ENCODE measurements at regions not wholly inside any gene's neighbourhood (a gene's known extent, or its start where the extent isn't known, plus 50 kb on each side); places are given as distances from the start of the nearest gene placed in this dataset.

DNA sequence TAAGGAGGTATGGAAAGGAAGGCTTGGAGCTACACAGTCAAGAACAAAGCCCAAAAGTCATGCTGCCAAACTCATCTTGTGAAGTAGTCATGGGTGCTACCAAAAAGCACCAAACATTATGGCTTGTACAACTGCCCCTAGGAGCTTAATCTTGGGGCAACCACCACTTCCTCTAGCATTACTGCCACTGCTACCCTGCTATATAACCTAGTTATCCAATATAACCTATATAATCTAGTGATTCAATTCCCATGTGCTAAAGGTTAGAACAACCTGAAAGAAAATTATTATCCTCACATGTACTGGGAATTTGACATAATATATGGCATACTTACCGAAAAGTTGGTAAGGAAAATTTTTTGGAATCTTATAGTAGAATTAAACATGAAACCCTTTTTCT, 102.6 kb upstream of the RBBP8 start:
- DNase-seq (ENCODE audit: low spot score) = no peak
- Histone ChIP-seq H3K27ac (no peak overlapping the region), H3K4me3 (no peak overlapping the region)
- TF ChIP-seq, protein P1, sequence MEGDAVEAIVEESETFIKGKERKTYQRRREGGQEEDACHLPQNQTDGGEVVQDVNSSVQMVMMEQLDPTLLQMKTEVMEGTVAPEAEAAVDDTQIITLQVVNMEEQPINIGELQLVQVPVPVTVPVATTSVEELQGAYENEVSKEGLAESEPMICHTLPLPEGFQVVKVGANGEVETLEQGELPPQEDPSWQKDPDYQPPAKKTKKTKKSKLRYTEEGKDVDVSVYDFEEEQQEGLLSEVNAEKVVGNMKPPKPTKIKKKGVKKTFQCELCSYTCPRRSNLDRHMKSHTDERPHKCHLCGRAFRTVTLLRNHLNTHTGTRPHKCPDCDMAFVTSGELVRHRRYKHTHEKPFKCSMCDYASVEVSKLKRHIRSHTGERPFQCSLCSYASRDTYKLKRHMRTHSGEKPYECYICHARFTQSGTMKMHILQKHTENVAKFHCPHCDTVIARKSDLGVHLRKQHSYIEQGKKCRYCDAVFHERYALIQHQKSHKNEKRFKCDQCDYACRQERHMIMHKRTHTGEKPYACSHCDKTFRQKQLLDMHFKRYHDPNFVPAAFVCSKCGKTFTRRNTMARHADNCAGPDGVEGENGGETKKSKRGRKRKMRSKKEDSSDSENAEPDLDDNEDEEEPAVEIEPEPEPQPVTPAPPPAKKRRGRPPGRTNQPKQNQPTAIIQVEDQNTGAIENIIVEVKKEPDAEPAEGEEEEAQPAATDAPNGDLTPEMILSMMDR (IDR thresholded peaks at IDR 0.05) = no peak

DNA sequence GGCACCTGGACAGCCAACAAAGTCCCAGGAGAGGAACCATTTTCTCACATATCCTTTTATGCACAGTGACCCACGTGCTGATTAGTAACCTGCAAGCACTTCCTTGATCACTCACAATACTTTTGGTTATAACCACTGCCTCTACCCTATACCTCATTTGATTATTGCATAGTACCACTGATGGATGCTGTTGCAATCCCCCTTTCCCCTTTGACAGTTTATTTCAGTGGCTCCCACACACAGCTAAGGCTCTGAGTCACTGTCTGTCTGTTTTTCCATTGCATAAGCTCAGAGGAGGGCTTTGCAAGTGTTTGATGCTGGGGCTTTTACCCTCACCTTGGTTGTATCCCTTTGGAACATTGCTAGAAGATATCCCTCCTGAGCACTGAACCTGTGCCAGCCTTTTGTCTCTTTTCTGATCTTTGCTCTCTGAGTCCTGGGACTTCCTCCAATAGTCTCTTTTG, 101.7 kb upstream of the RBBP8 start:
- DNase-seq (ENCODE audit: low spot score) = no peak
- no peak overlapping the region for H3K4me3 ChIP-seq
- H3K27ac ChIP-seq = no peak overlapping the region
- TF ChIP-seq, protein P1 (IDR thresholded peaks at IDR 0.05) = no peak

DNA sequence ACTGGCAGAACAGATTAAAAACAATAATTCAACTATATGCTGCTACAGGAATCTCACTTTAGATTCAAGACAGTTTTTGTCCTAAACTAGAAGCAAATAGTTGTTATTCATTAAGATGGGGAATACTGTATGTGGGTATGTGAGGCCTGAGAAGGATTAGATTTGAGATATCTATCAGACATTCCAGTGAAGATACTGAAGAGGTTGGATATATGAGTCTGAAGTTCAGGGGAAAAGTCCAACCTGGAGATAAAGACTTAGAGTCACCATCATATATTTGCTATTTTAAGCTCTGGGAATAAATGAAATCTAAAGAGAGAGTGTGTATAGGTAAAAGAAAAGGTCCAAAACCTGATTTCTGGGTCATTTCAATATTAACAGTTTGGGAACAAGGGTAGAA, 96.2 kb upstream of the RBBP8 start:
- H3K27ac ChIP-seq = no peak overlapping the region
- no peak for DNase-seq (ENCODE audit: low spot score)

DNA sequence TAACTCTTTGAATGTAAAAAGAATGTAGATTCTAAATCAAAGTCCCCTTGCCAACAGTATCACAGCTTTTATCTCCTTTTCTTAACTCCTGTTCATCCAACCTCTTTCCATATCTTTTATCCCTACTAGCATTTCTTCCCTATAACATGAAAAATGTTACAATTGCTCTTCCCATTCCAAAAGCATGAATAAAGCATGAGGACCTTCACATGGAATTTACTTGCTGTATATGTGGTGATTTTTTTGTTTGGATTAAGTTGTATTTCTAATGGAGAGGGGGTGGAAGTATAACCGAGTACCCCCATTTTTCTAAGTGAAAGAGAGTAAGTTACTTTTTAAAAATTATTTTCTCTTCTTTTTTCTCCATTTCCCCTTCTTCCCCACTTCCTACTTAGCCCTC, 94.9 kb upstream of the RBBP8 start:
- Histone ChIP-seq H3K4me3 (no peak overlapping the region), H3K27ac (no peak overlapping the region)
- TF ChIP-seq, protein P1 (IDR thresholded peaks at IDR 0.05) = no peak
- DNase-seq (ENCODE audit: low spot score) = no peak

More for the DNA sequence above, 96.2 kb upstream of the RBBP8 start:
- H3K4me3 ChIP-seq = no peak overlapping the region
- TF ChIP-seq, protein P1 (IDR thresholded peaks at IDR 0.05) = no peak

DNA sequence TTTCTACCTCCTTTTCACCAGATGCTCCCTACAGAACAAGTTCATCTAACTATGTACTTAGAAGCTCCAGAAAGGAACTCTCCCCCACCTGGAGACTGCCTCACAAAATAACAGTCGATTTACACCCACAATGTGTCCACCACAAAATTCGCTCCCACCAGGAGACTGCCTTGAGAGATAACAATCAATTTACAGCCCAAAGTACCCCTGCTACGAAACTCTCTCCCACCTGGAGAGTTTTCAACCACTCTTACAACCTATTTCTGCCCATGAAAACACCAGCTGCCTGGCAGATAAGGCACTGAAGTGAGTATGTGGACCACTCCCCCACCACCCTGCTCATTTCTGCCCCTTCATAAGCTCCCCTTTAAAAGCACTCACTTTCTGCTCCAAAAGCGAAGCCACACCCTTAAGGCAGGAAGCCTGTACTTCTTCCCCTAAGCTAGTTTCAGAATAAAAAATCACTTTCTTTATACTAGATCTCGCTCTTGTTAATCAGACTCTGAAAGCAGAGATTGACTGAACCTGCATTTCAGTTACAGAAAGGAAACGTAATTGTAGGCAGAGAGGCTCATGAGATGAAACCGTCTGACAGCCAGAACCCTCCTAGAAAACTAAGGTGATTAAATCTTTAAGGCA, 94.4 kb upstream of the RBBP8 start:
- H3K4me3 ChIP-seq = no peak overlapping the region
- no peak for DNase-seq (ENCODE audit: low spot score)
- TF ChIP-seq, protein P1 (IDR thresholded peaks at IDR 0.05) = no peak
- no peak overlapping the region for H3K27ac ChIP-seq

DNA sequence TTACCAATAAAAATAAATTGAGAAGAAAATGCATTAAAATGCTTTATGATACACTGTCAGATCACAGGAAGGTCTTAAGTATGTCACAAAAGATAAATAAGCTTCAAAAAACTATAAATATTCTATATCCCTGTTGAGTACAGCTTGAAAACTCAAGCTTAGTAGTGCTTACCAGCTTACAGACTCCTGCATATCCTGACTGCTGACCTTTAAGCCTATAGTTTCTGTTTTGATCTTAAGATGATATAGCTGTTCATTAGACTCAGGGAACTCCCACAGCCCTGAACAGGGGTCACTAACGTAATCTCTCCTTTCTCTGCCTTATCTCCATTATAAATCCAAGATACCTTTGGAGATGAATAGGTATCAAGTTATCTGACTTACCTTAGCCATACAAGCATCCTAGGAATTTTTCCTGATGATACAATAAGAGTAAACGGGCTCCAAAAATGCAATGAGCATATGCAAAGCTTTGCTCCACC, 93.7 kb upstream of the RBBP8 start:
- no peak for DNase-seq (ENCODE audit: low spot score)
- no peak overlapping the region for H3K4me3 ChIP-seq
- TF ChIP-seq, protein P1 (IDR thresholded peaks at IDR 0.05) = no peak
- H3K27ac ChIP-seq = no peak overlapping the region

DNA sequence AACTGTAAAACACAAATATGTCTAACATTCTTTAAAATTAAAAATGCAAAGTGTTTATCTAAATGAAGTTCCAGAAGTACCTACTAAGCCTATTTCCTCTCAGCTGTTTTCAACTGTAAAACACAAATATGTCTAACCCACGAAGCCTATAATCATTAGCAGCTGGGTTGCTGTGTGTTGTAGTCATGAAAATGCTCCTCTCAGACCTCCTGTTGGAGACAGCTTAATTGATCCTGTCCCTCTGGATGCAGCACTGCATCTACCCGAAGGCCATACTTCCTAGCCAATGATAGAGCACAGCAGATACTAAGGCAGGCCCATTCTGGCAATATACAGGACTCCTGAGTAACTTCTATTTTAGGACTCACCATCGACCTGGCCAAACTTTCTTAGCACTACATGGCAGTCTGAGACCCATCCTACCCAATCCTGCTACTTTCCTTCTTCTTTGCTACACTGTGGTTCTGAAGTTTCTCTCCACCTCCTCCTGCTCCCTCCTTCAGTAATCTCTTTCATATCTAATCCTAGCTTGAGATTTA, 92.5 kb upstream of the RBBP8 start:
- Histone ChIP-seq H3K4me3 (no peak overlapping the region), H3K27ac (no peak overlapping the region)
- no peak for DNase-seq (ENCODE audit: low spot score)
- TF ChIP-seq, protein P1 (IDR thresholded peaks at IDR 0.05) = no peak

Measured in coronary artery (tissue), 2 donors.